GM12874 (cell line): ENCODE measurements at regions not wholly inside any gene's neighbourhood (a gene's known extent, or its start where the extent isn't known, plus 50 kb on each side); places are given as distances from the start of the nearest gene placed in this dataset.

Experiments
- CTCF ChIP-seq: IDR thresholded peaks from 2 replicates; pipeline ENCODE4 v1.5.1; 2011; ENCODE audit warnings: low read depth, mild to moderate bottlenecking, control low read depth, low read length, moderate library complexity; ENCODE audit not compliant: insufficient read depth

GRCh38 chr7:118114175-118114574 lies 69.8 kb upstream of the LSM8 start:
- no peak for TF ChIP-seq CTCF

- no peak for TF ChIP-seq CTCF
Observed at GRCh38 chr7:118129041-118129795, 54.7 kb upstream of the LSM8 start.

GRCh38 chr7:118132764-118133163 lies 51.2 kb upstream of the LSM8 start:
- TF ChIP-seq CTCF: no peak
